NCI-H1436 (cell line): ENCODE measurements at regions not wholly inside any gene's neighbourhood (a gene's known extent, or its start where the extent isn't known, plus 50 kb on each side); places are given as distances from the start of the nearest gene placed in this dataset.

ENCODE experiments used
- DNase-seq: peaks from one replicate; lab custom pipeline; 2025; lab: John Stamatoyannopoulos, UW

DNA sequence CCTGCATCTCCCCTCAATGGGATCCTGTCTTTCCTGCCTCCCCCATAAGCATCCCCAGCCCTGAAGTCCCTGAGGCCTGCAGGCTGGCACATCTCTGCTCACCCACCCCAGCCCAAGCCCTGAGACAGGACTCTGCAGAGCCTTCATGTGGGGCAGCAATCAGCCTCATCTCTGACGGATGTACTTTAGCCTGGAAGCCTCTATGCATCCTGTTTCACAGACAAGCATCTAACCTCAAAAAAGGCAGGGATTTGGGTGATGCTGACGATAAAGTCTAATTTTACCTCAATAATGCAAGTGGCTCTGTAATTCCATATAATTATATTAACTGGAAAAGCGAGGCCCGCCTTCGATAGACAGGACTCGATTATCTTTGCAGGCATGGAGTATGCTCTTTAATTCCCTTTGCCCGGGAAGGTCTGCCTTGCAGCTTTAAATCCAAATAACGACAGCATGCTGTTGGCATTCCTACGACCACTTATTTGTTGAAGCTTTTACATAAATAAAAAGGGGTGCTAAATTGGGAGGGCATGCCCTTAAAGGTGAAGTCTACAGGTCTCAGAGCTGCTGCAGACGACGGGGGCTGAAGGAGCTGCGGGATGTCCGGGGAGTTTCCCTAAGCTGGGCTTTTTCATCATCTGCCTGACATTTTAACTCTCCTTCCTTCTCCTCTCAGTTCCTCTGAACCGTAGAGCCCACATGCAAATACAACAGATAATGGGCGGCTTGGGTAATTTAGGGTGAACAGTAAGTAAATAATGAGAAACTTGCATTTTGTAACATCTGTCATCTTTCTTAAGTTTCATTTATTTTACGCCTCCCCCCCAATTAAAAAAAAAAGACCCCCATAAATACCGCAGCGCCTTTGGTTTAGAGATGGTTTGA lies 211.5 kb downstream of the URI1 start:
- DNase-seq = no peak

DNA sequence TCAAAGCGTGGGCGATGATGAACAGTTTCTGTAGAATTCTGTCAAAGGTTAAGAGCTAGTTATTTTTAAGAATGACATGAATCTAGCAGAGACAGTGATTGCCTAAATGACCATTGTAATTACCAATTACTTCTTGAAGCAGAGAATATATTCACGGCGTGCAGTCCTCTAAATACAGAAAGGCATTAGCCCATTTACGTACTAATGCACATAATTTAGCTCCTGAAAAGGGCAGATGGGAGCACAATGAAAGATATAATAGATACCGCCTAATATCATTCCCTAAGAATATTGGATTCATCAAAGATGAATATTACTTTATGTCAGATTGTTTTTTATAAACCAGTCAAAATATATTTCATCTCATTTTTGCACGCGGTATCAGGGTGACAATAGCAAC lies 212.4 kb downstream of the URI1 start:
- no peak for DNase-seq

DNA sequence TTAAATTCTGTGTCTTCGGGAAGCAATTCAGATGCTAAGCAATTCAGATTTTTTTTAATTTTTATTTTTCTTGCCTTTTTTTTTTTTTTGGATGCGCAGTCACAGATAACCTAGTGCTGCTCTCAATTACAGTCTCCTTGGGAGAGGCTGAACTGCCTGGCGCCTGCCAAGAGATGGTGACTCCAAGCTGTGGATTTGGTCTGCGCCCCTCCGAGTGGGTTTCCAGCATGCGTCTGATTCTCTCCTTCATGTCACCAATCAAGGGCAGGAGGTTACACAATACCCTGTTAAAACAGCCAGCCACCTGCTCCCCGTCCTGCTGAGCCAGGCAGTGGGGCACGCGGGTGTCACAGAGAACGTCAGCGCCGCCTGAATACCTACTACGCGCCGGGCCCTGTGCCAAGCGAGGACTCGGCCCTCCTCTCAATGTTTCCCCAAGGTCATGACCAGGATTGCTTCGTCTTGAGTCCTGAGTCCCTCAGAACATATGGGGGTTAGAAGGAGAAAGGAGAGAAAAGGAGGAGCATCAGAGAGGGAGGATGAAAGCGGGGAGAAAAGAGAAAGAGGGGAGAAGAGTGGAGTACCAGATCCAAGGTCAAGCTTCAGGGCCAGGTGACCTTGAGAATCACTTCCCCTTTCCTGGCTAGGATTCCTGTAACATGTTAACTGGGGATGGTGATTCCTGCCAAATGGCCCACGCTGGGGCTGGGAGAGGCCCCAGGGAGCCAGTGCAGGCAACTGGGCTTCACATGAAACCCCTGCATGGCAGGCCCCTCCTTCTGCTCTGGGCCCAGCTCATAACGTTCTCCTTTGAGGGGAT lies 213.6 kb downstream of the URI1 start:
- no peak for DNase-seq

DNA sequence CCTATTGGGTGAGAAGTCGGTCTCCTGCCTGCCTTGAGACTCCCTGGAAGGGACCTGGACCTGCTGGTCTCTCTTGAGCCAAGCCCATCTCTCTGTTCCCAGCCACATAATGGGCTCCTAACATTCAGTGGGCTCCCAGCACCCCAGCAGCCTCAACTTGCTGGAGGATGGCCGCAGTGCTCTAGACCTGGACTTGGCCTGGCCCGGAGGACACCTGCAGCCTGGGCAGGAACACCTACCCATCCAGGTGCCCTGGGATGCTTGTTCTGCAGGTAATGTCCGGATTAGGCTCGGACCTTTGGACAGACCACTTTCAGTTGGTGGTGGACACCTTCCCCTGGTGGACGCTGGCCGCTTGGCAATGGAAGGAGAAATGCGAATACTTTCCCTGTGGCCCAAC lies 214.6 kb downstream of the URI1 start:
- DNase-seq = no peak

DNA sequence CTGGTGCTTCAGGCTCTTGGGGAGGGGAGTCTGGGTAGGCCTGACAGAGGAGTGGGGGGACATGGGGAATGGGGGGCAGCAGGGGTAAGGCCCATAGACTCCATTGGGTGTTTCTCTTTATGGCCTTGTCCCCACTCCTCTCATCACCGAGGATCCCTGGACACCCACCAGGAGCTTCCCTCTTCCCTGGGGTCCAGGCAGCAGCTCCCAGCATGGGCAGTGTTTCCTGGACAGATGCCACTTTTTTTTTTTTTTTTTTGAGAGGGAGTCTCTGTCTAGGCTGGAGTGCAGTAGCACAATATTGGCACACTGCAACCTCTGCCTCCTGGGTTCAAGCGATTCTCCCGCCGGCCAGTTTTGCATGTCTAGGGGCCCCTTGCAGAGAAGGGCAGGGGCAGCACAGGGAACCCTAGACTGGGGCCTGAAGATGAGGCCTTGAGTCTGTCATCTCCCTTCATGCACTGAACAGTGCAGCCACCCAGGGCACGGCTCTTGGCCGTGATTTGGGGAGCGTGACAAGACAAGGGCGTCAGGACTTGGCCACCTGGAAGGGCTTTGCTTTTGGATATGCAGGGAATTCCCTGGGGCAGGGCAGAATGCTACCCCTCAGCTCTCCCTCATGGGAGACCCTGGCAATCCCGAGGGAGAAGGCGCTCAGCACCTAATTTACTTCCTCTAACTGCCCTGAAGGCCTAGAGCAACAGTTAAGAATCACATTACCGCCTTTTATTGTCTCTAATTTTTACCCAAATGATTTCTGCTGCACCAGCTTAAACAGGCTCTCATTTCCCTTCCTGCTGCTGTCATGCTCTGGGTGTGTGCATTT lies 213.9 kb upstream of the ZNF536 start:
- peak; percentile 76 for DNase-seq

DNA sequence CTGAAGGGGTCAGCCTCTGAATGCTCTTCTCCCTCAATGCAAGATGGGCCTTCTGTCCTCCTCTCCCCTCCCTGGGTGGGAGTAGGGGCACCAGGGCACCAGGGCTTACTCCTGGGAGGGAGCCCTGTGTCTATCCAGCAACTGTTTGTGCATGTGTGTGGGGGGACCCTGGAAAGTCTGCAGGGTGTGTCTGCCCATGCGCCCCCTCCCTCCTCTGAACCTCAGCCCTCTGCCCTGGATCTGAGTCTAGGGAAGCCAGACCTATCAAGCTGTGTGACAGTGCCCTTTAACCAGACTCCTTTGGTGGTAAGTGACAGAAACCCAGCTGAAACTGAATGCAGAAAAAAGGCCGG lies 213.3 kb upstream of the ZNF536 start:
- no peak for DNase-seq

DNA sequence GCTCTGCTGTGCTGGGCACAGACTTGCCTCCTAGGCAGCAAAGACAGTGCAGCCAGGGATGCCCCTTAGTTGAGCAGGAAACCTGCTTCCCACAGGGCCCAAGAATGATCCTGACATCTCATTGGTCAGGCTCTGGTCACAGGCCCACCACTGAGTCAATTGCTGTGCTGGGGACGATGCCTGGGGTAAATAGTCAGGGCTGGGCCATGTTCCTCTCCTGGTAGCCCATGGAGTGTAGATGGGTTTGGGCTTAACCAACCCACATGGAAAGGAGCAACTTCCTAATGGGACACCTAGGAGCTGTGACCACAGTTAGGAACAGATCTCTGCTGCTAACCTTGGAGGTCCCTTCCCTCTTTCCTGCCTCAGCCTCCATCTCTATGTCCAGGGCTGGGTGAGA lies 212.5 kb upstream of the ZNF536 start:
- DNase-seq = no peak

DNA sequence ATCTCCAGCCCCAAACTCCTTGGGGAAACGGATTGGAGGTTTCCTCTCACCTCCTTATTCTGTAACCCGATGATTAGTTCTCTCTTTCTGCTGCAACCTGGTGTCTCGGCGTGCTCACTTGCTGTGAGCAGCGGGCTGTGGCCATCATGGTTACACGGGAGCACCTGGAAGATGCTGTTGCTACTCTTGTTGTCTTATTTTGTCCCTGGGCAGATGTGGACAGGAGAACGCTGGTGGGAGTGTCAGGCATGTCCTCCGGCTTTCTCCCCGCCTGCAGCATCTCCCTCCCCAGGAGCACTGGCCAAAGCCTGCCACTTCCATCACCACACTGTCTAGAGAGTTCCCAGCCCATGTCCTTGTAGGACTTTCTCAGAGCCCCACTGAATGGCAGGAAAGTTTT lies 211.8 kb upstream of the ZNF536 start:
- no peak for DNase-seq

DNA sequence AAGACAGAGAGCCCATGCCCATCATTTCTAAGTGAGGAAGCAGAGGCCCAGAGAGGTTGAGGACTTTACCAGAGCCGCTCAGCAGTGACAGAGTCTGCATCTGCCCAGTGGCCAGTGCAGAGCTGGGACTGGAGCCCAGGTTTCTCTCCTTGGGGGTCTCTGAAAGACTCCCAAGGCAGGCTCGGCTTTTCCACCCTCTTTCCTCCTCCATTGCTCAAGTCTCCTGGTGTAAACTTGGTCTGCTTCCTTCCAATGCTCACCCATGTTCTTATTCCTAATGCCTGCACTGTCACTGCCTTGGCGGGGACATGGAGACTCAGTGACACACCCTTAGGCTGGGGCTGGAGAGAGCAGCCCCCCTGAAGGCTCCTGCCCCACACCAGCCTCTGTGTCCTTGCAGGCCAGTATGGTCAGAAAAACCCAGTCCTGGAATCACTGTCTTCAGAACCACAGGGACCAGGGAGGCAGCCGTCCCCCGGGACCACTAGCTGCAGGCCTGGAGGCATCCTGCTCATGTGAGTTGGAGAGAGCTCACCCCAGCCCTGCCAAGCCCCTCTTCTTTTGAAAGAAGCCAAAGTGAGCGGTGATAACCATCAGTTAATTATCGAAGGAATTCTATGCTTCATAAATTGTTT lies 211.0 kb upstream of the ZNF536 start:
- DNase-seq = no peak

DNA sequence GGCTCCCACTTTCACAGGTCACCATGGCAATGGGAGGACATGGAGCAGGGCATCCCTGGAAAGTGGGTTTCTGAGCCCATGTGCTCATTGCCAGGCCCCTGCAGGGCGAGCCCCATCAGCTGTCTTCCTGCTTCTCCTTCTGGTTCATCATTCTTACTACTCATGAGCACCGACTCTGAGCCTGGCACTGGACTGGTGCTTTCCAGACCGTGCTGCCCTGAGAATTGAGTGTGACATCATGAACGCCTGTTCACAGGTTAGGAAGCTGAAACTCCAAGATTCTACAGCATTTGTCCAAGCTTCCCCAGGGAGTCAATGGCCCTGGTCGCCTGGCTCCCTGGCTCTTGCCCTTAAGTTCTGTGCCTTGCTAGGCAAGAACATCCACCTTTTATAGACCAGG lies 210.4 kb upstream of the ZNF536 start:
- DNase-seq = no peak

DNA sequence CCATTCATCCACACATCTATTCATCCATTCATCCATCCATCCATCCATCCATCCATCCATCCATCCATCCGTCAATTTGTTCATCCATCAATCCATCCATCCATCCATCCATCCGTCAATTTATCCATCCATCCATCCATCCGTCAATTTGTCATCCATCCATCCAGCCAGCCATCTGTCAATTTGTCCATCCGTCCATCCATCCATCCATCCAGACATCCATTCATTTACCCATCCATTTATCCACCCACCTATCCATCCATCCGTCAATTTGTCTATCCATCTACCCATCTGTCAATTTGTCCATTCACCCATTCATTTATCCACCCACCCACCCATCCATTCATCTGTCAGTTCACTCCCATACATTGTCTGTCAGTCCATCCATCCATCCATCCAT lies 209.5 kb upstream of the ZNF536 start:
- no peak for DNase-seq

DNA sequence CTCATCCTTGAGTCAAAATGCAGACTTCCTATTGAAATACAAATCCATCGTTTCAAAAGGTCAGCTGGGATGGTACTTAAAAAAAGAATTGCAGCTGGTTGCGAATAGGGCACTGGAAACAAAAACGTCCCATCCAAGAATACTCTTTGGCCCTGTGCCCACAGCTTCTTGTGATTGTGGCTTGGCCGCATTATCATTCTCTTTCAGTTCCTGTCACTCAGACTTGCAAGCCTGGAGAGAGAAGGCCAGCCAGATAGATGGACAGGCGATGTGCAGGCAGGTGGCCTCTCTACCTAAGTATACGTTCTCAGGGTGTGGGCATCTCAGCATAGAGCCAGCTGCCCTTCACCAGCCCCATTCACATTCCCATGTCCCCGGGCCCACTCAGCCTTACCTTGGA lies 208.5 kb upstream of the ZNF536 start:
- no peak for DNase-seq

DNA sequence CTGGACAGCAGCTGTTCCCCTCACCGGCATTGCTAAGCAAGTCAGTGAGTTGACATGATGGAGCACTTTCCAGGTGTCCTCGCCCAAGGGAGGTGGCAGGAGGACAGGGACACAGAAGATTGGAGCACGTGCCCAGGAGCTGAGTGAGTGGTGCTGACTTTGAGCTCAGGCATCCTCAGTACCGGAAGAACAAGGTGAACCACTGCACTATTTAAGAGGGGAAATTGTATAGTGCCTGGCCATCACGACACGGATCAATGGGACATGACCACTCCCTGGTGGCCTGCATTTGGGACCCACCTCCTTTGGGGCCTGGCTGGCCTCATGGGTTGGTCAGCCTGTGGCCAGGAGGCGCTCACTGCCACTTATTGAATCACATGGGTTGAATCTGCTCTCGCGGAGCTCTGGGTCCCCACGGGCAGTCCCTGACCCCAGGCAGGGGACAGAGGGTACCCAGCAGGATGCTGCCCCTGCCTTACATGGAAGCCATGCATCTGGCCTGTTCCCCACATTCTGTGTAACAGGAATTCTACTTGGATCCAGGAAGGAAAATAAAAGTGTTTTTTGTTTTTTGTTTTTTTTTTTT lies 206.9 kb upstream of the ZNF536 start:
- DNase-seq = no peak

DNA sequence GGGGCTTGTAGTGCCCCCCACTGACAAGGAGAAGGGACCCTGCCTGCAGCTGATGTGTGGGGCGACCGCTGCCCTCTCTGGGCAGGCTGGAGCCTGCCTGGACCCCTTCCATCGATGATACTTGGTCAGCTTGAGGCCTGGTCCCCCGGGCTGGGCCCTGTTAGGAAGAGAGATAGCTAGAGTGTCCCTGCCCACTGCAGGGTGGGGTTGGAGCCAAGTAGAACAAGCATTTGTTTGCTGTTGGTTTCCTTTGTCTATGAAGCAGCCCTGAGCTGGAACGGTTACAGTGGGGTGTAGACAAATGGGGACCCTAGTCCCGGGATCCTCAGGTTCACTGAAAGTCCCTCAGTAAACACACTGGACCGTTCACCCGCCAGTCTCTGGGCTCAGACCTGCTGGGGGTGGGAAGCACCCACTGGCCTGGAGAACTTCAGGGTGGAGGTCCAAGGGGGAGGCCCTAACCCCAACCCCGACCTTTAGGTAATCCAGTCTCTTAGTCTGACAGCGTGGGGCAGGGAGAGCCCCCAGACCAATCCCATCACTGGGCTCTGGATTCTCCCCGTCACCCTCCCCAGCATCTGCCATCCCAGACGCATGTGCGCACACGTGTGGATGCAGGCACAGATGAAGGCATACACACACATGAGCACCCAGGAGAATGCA lies 204.8 kb upstream of the ZNF536 start:
- DNase-seq = no peak

DNA sequence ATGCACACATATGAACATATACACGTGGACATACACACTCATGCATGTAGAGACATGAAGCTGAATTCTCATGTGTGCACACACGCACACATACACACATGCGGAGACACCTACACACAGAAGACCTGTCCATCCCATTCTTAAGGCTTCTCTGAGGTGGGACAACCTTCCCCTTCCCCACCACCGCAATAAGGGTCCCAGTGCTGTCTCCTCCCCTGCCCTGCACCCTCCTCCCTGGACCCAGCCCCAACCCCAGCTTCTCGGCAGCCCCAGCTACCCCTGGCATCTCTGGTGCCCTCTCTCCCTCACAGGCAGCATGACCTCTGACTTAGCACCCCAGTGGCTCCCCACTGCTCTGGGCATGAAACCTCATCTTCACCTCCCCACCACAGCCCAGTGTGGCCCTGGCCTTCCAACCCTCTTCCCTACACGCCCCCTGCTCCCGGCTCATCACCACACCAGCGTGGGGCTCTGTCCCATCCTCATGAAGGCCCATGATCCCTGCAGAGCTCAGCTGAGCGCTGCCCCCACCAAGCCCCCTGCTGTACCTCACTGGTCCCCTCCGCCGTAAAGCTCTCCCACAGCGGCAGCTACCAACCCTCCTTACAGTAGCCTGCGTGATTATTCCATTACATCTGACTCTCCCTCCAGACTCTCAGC lies 204.1 kb upstream of the ZNF536 start:
- no peak for DNase-seq

DNA sequence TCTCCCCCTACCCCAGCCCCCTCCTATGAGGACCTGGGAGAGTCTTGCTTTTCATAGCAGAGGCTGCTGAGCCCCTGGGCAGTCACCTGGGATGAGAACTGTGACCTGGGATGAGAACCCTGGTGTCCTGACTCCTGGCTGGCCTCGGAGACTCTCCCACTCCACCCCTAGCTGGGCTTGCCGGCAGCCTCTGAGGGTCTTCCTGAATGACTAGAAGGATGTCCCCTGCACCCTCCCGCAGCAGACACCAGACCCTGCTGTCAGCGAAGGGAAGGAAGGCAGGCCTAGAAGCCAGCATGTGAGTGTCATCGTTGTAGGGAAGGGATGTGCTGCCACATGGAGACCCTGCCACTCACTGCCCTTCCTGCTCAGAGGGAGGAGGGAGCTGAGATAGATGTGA lies 203.4 kb upstream of the ZNF536 start:
- no peak for DNase-seq

DNA sequence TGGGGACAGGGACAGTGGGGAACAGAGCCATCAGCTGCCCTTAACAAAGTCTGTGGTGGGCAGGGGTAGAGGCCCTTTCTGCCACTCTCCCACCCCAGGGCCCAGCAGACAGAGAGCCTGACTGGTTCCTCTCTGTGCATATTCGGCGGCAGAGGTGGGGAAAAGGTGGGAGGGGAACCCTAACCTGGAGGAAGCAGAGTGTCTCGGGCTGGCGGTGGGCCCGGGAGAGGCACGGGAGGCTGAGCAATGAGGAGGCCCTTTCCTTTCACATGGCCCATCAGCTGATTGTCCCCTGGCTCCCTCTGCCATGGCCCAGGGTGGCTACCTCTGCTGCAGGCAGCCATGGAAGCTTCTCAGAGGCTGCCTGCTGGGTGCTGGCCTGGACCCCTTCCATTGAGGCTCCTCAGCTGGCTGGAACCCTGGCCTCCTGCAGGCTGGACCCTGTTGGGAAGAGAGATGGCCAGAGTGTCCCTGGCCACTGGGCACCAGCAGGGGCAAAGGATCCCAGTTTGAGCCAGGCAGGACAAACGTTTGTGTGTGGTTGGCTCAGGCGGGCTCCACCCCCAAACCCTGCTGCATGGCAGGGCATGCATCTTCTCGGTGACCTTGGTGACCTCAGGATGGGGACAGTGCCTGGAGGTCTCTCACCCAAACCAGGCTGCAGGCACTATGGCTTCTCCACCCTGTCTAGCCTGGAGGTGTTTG lies 202.8 kb upstream of the ZNF536 start:
- no peak for DNase-seq

DNA sequence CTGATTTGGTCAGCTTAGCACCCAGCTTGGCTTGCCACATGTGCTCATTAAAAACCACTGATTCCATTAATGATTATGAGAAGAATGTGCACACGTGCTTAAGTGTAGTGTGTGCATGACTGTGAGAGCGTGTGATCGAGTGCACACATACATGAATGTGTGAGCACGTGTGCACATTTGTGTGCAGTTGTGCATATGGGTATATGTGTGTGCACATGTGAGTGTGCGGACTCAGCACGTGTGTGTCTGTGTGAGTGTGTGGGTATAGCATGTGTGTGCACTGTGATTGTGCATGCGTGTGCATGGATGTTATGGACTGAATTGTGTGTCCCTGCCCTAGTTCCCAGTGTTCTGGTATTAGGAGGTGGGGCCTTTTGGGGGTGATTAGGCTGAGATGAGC lies 202.1 kb upstream of the ZNF536 start:
- DNase-seq = no peak

DNA sequence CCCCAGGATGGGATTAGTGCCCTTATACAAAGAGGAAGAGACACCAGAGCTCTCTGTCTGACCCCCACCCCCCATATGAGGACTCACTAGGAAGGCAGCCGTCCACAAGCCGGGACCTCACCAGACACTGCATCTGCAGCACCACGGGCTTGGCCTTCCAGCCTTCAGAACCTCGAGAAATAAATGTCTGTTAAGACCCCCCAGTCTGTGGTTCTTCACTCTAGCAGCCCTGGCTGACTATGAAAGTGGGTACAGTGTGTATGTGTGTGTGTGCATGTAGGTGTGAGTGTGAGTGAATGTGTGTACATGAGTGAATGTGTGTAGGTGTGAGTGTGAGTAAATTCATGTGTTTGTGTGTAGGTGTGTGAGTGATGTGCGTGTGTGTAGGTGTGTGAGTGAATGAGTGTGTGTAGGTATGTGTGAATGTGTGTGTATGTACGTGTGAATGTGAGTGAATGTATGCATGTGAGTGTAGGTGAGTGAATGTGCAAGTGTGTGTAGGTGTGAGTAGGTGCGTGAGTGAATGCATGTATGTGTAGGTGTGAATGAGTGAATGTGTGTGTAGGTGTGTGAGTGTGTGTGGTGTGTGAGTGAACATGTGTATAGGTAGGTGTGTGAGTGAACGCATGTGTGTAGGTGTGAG lies 201.6 kb upstream of the ZNF536 start:
- no peak for DNase-seq
